Aorta (tissue), 5 donors: ENCODE measurements at regions not wholly inside any gene's neighbourhood (a gene's known extent, or its start where the extent isn't known, plus 50 kb on each side); places are given as distances from the start of the nearest gene placed in this dataset.
"Not testable (repeated sequence)": the region's sequence is repeated elsewhere in the genome, so short reads cannot be mapped to it uniquely, and the experiment has no call there.

Source experiments
- ATAC-seq: fragments of 200-7000 bp; cut with Tn5 transposase; one replicate; pipeline ENCODE4 v1.9.1; 2022; ENCODE audit warnings: moderate library complexity; ENCODE audit not compliant: low FRiP score
- DNase-seq, 2 donors: peaks; one replicate each; pipeline ENCODE4 v3.0.0-alpha.2; 2020
- H3K27ac ChIP-seq, 2 donors: one replicate each; pipeline ENCODE4 v1.5.1; 2013; ENCODE audit warnings: low read length in 2 of 2, mild to moderate bottlenecking in 2 of 2, moderate library complexity in 2 of 2, control low read depth in 1 of 2, inconsistent platforms in 1 of 2, low read depth in 1 of 2
- H3K27me3 ChIP-seq, 2 donors: one replicate each; pipeline ENCODE4 v1.6.1; 2013; ENCODE audit warnings: control low read depth in 1 of 2, low read length in 1 of 2, mild to moderate bottlenecking in 1 of 2, moderate library complexity in 1 of 2; ENCODE audit not compliant: insufficient read depth in 2 of 2, control insufficient read depth in 1 of 2
- H3K36me3 ChIP-seq, 2 donors: one replicate each; pipeline ENCODE4 v1.6.1; 2013; ENCODE audit warnings: control low read depth in 1 of 2, low read length in 1 of 2, mild to moderate bottlenecking in 1 of 2; ENCODE audit not compliant: insufficient read depth in 2 of 2, control insufficient read depth in 1 of 2
- H3K4me1 ChIP-seq, 2 donors: one replicate each; pipeline ENCODE4 v1.6.1; 2013; ENCODE audit warnings: low read length in 2 of 2, control low read depth in 1 of 2, mild to moderate bottlenecking in 1 of 2, moderate library complexity in 1 of 2; ENCODE audit not compliant: insufficient read depth in 2 of 2, control insufficient read depth in 1 of 2
- H3K4me3 ChIP-seq, 2 donors: one replicate each; pipeline ENCODE4 v1.5.1; 2013; ENCODE audit warnings: low read length in 2 of 2, control low read depth in 1 of 2, mild to moderate bottlenecking in 1 of 2
- H3K9me3 ChIP-seq: one replicate; pipeline ENCODE4 v1.6.1; 2013; ENCODE audit warnings: mild to moderate bottlenecking, low read length; ENCODE audit not compliant: control insufficient read depth
- WGBS, 2 donors: extraction: QIAGEN DNeasy Blood & Tissue Kit; methylation state at CpG; one replicate each; pipeline ENCODE4 v1.1.7; 2013; 5-methylcytosine and 5-hydroxymethylcytosine counted together
- intact Hi-C, 2 donors: fragments of 100-400 bp; cut with DNase I; formaldehyde crosslinking; loops; one replicate each; pipeline versions ENCODE4 v1.14.2 to v1.15.0; 2022
- donor health status: healthy with polysubstance abuse.
- donor health status: Bipolar disorder and iron deficiency.
- donor health status: DM: no; HTN: no; CAD: no.
- donor health status: DM: no; HTN: no; CAD: no.
- donor health status: DM: yes; HTN: yes; CAD: no.

GRCh38 chr9:75552941-75553340, 337.5 kb upstream of the PCSK5 start:
- Histone ChIP-seq H3K27ac (no peak overlapping the region), H3K4me1 (peaks cover 0 to 2% of the 10 kb centered on the region in 2 donors), H3K9me3 (no peaks in the 10 kb centered on the region), H3K36me3 (no peaks in the 10 kb centered on the region), H3K27me3 (no peaks in the 10 kb centered on the region), H3K4me3 (no peak overlapping the region)
- intact Hi-C loops = no loop called here
- no peak for ATAC-seq
- DNase-seq = no peak

- H3K4me1 ChIP-seq, H3K27ac ChIP-seq, H3K9me3 ChIP-seq, H3K4me3 ChIP-seq, ATAC-seq, H3K27me3 ChIP-seq, H3K36me3 ChIP-seq, intact Hi-C loops, DNase-seq: not testable (repeated sequence)
- WGBS, 2 donors = 87 to 88% methylated on average over 2 of the region's 2 CpGs
Observed at GRCh38 chr9:75566813-75567212, 323.7 kb upstream of the PCSK5 start.

DNA sequence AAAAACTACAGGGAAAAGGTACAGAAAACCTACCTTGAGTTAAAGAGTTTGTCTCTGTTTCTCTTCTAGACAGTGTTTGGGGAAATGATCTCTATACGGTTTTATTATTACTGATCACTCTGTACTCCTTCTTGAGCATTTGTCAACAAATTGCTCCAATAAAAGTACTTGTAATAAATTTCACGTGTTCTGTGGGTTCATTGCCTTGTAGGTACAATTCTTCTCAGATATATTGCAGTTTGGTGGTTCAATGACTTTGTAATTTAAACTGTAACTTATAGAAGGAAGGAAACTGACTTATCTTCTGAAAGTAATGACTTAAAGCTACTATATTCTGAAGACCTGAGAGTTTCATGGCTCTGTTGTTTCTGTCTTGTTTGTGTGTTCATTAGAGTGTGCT, 319.9 kb upstream of the PCSK5 start:
- Histone ChIP-seq H3K9me3 (no peaks in the 10 kb centered on the region), H3K4me1 (no peaks in the 10 kb centered on the region), H3K27me3 (no peaks in the 10 kb centered on the region), H3K36me3 (no peaks in the 10 kb centered on the region), H3K4me3 (no peak overlapping the region), H3K27ac (no peak overlapping the region)
- intact Hi-C loops = no loop called here
- ATAC-seq (no peak), DNase-seq (no peak)
- 60 to 74% methylated on average over 2 of the region's 2 CpGs for WGBS, 2 donors

DNA sequence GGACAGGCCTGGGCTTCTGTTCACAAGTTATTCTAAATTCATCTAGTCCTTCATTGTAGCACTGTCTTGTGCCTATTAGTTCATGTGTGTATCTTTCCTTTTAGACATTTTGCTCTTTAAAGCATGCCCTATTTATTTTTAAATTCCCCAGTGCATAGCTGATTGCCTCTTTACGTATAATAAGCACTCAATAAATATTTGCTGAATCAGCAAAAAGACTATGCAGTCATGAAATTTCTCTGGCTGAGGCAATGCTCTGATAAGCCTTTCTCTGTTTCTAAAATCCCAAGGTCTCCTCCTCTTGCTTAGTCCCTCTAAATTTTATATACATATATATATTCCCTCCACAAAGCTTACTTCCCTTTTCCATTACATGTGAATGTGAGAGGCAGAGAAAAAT, 315.9 kb upstream of the PCSK5 start:
- intact Hi-C loops = no loop called here
- no peak for ATAC-seq
- H3K4me3 ChIP-seq = no peak overlapping the region

DNA sequence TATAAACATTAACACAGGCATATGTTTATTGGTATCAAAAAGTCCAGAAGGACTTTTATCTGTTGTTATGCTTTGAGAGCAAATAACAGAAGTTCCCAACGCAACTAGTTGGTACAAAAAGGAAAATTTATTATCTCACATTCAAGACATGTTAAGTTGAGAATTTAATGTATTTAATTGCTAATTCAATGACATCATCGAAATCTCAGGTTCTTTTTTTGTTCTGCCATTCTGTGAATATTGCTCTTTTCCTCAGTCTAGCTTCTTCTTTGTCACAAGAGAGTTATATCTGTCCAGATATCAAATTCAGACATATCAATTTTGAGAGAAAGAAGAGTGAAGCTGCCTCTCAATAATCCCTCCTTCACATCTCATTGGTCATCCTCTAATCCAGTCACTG, 307.6 kb upstream of the PCSK5 start:
- Histone ChIP-seq H3K27ac (no peak overlapping the region), H3K36me3 (no peaks in the 10 kb centered on the region), H3K4me1 (no peaks in the 10 kb centered on the region), H3K9me3 (peaks cover 2% of the 10 kb centered on the region), H3K27me3 (no peaks in the 10 kb centered on the region), H3K4me3 (no peak overlapping the region)
- DNase-seq = no peak
- no peak for ATAC-seq
- intact Hi-C loops = loop anchor here in 1 of 2 donors (10.0 kb wide), 1 partner anchor 208 kb away; no protein-coding TSS in a partner anchor
- 84 to 93% methylated on average over 2 of the region's 2 CpGs for WGBS, 2 donors

More for the DNA sequence above, 315.9 kb upstream of the PCSK5 start:
- H3K9me3 ChIP-seq = peaks cover 2% of the 10 kb centered on the region
- H3K27ac ChIP-seq = no peak overlapping the region
- WGBS, 2 donors = 63 to 66% methylated on average over 1 of the region's 1 CpG
- DNase-seq = no peak
- H3K4me1 ChIP-seq = no peaks in the 10 kb centered on the region
- H3K36me3 ChIP-seq = no peaks in the 10 kb centered on the region
- H3K27me3 ChIP-seq = no peaks in the 10 kb centered on the region

GRCh38 chr9:75588808-75589207, 301.7 kb upstream of the PCSK5 start:
- ATAC-seq = no peak
- DNase-seq = no peak
- no peak overlapping the region for H3K27ac ChIP-seq
- no peaks in the 10 kb centered on the region for H3K27me3 ChIP-seq
- intact Hi-C loops = loop anchor here in 1 of 2 donors (10.0 kb wide), 1 partner anchor 214 kb away; no protein-coding TSS in a partner anchor
- no peaks in the 10 kb centered on the region for H3K4me1 ChIP-seq
- H3K36me3 ChIP-seq = no peaks in the 10 kb centered on the region
- H3K9me3 ChIP-seq = no peaks in the 10 kb centered on the region
- 86 to 91% methylated on average over 2 of the region's 2 CpGs for WGBS, 2 donors
- no peak overlapping the region for H3K4me3 ChIP-seq

DNA sequence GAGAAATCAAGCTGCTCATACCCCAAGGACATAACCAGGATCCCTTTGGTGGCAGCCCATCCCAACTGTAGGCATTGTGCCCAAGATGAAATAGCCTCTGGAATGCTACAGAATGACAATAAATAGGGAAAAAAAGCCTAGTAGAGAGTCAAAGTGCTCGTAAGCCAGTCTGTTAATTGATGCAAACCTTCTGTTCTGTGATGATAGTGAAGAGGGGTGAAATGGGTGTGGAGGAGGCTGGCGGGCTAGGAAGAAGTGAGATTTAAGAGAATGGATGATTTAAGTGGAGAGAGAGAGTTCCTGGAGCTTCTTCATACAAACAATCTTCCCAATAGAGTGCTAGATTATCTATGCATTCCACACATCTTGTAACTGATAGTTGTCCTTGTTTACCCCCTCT, 301.0 kb upstream of the PCSK5 start:
- WGBS, 2 donors = 89 to 91% methylated on average over 2 of the region's 2 CpGs
- no peak overlapping the region for H3K4me3 ChIP-seq
- no peaks in the 10 kb centered on the region for H3K9me3 ChIP-seq
- H3K27me3 ChIP-seq = no peaks in the 10 kb centered on the region
- no peak overlapping the region for H3K27ac ChIP-seq
- intact Hi-C loops = loop anchor here in 1 of 2 donors (10.0 kb wide), 1 partner anchor 215 kb away; no protein-coding TSS in a partner anchor
- DNase-seq (no peak), ATAC-seq (no peak)
- no peaks in the 10 kb centered on the region for H3K36me3 ChIP-seq
- H3K4me1 ChIP-seq = no peaks in the 10 kb centered on the region

DNA sequence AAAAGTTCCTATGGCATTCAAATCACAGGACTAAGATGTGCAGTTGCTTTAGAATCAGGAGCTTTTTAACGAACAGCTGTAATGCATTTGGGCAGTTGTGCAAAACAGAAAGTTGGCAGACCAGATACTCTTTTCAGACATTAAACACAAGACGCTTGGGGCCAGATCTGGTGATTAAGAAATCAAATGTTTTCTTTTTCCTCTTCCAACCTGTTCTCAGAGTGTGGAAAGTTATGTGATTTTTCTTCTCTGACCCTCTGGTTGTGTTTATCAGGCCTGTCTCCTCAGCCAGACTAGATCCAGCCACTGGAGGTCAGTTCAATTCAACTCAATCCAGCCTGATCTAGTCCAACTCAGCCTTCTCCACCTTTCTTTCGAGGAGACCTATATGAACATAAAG, 298.5 kb upstream of the PCSK5 start:
- H3K4me1 ChIP-seq = no peaks in the 10 kb centered on the region
- no peaks in the 10 kb centered on the region for H3K36me3 ChIP-seq
- ATAC-seq (peak; percentile 62), DNase-seq (no peak)
- no peaks in the 10 kb centered on the region for H3K9me3 ChIP-seq
- H3K4me3 ChIP-seq = no peak overlapping the region
- H3K27ac ChIP-seq = no peak overlapping the region
- WGBS, 2 donors = 42 to 43% methylated on average over 3 of the region's 3 CpGs
- H3K27me3 ChIP-seq = no peaks in the 10 kb centered on the region
- intact Hi-C loops = no loop called here

- Histone ChIP-seq H3K27me3 (no peaks in the 10 kb centered on the region), H3K4me3 (no peak overlapping the region), H3K9me3 (no peaks in the 10 kb centered on the region), H3K36me3 (no peaks in the 10 kb centered on the region), H3K4me1 (no peaks in the 10 kb centered on the region), H3K27ac (no peak overlapping the region)
- DNase-seq = no peak
- intact Hi-C loops = no loop called here
- no peak for ATAC-seq
- WGBS, 2 donors = 86 to 96% methylated on average over 1 of the region's 1 CpG
Observed at GRCh38 chr9:75592586-75592985, 297.9 kb upstream of the PCSK5 start.
